GM12865 (cell line): ENCODE measurements at regions not wholly inside any gene's neighbourhood (a gene's known extent, or its start where the extent isn't known, plus 50 kb on each side); places are given as distances from the start of the nearest gene placed in this dataset.

ENCODE experiments used
- DNase-seq: peaks from one replicate; pipeline ENCODE4 v3.0.0; 2010; ENCODE audit warnings: low read depth
- H3K4me3 ChIP-seq: 2 replicates; pipeline ENCODE4 v1.5.1; 2011; ENCODE audit warnings: mild to moderate bottlenecking, low read depth, low read length, control low read depth
- CTCF ChIP-seq: IDR thresholded peaks from 2 replicates; pipeline ENCODE4 v1.5.1; 2011; ENCODE audit warnings: low read length, control low read depth, low read depth, inconsistent platforms; ENCODE audit not compliant: insufficient read depth; ENCODE audit errors: missing control alignments

DNA sequence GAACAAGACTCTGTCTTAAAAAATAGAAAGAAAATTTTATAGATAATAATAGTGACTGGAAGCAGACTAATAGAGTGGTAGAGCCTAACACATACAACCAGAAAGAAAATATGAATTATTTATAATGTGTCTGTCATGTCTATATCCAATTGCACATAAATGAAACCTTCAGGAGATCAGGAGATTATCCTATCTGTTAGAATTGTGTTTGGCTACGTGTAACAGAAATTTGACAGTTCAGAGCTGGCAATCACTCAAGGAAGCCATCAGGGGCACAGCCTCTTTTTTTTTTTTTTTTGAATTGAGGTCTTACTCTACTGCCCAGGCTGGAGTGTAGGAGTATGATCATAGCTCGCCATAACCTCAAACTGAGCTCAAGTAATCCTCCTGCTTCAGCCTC lies 157.2 kb downstream of the TGFB2 start:
- no peak for TF ChIP-seq CTCF
- H3K4me3 ChIP-seq: no peak overlapping the region
- DNase-seq: no peak

GRCh38 chr1:218503102-218503501 lies 158.0 kb downstream of the TGFB2 start:
- H3K4me3 ChIP-seq: no peak overlapping the region
- DNase-seq: no peak
- no peak for TF ChIP-seq CTCF

- no peak for DNase-seq
- TF ChIP-seq CTCF: no peak
- H3K4me3 ChIP-seq: no peak overlapping the region
Observed at GRCh38 chr1:218507355-218508002, 162.3 kb downstream of the TGFB2 start.

DNA sequence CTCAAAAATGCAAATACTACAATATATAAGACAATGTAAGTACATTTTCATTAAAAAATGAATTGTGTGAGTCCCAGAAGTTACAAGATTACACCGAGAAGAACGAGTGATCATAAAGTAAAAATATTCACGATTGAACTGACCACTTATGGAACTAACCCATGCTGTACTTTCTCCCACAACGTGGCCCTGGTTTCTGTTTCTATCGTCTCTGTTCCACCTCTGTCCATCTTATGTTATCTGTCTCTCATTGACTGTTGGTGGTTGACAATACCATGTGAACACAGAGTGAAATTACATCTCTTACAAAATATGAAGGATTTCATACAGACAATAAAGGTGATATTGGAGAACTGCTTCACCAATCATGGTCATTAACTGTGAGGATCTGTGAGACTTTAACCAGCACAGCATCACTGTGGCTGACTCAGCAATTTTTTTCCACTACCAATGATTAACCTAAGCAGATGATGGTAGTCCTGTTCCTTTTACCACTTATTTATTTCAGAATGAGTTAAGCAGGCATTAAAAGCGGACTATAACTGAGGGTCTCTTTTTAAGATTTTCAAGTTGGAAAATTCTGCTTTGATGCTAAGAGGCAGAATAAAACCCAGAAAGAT lies 165.1 kb downstream of the TGFB2 start:
- no peak for TF ChIP-seq CTCF

GRCh38 chr1:218513328-218513727 lies 168.2 kb downstream of the TGFB2 start:
- no peak for TF ChIP-seq CTCF
- DNase-seq: no peak
- H3K4me3 ChIP-seq: no peak overlapping the region

More for the DNA sequence above, 165.1 kb downstream of the TGFB2 start:
- H3K4me3 ChIP-seq: no peak overlapping the region
- DNase-seq: no peak

DNA sequence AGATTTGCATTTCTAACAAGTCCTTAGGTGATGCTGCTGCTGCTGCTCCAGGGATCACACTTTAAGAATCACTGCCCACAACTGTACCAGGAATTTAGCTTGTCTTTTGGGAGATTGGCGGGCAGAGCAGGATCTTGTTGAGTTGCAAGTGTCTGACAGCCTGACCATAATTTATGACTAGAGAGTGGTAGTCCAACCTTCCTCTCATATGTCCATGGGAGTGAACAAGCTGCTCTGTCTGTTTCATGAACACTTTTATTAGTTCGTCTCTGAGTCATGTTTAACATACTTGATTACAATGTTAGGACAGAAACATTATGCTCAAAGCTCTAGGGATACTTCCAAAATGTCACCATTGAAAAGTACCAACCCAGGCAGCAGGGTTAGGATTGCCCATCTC lies 169.6 kb downstream of the TGFB2 start:
- no peak for TF ChIP-seq CTCF
- no peak for DNase-seq
- H3K4me3 ChIP-seq: no peak overlapping the region

GRCh38 chr1:218516526-218516925 lies 171.4 kb downstream of the TGFB2 start:
- no peak for DNase-seq
- no peak overlapping the region for H3K4me3 ChIP-seq
- TF ChIP-seq CTCF: no peak
